ENCODE measurements at regions not wholly inside any gene's neighbourhood (a gene's known extent, or its start where the extent isn't known, plus 50 kb on each side); places are given as distances from the start of the nearest gene placed in this dataset.

DNA sequence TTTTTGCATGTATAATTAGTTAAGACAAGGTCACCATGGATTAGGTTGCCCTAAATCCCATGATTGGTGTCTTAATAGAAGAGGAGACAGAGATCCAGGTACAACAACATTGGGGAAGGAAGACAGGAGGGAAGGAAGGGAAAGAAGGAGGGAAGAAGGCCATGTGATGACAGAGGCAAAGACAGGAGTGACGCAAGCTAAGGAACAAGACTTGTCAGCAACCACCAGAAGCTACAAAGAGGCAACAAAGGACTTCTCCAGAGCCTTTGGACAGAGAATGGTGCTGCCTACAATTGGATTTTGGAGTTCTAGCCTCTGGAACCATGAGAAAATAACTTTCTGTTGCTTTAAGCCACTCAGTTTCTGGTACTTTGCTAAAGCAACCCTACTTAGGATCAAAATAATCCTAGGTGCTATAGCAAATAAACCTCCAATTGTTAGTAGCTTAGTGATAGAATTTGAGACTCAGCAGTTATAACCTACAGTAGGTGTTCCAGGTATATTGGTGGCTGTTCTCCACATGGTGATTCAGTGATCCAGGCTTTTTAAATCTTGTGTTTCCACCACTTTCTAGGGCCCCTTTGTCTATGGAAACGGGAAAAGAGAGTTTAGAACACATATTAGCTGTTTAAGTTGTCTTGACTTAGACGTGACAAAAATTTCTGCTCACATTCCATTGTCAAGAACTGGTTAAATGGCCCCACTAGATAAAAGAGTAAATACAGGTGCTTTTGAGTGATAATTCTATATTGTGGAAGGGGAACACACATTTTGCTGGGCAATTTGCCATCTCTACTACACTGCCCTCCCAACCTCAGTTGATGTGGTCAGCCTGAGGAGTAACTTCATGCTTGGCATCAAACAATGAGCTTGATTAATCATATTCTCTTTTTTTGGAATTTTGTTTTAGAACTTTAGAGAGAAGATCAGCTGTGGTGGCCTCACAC lies 70.5 kb upstream of the SP4 start:
- no peak for TF ChIP-seq EP300 (IDR thresholded peaks at IDR 0.05; ENCODE audit: borderline replicate concordance)
- TF ChIP-seq, protein P1, sequence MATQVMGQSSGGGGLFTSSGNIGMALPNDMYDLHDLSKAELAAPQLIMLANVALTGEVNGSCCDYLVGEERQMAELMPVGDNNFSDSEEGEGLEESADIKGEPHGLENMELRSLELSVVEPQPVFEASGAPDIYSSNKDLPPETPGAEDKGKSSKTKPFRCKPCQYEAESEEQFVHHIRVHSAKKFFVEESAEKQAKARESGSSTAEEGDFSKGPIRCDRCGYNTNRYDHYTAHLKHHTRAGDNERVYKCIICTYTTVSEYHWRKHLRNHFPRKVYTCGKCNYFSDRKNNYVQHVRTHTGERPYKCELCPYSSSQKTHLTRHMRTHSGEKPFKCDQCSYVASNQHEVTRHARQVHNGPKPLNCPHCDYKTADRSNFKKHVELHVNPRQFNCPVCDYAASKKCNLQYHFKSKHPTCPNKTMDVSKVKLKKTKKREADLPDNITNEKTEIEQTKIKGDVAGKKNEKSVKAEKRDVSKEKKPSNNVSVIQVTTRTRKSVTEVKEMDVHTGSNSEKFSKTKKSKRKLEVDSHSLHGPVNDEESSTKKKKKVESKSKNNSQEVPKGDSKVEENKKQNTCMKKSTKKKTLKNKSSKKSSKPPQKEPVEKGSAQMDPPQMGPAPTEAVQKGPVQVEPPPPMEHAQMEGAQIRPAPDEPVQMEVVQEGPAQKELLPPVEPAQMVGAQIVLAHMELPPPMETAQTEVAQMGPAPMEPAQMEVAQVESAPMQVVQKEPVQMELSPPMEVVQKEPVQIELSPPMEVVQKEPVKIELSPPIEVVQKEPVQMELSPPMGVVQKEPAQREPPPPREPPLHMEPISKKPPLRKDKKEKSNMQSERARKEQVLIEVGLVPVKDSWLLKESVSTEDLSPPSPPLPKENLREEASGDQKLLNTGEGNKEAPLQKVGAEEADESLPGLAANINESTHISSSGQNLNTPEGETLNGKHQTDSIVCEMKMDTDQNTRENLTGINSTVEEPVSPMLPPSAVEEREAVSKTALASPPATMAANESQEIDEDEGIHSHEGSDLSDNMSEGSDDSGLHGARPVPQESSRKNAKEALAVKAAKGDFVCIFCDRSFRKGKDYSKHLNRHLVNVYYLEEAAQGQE (IDR thresholded peaks at IDR 0.05; ENCODE audit: low read depth), result no peak
- no peak for TF ChIP-seq RAD21 (IDR thresholded peaks at IDR 0.05; ENCODE audit: low read depth)
- TF ChIP-seq CREB1 (IDR thresholded peaks at IDR 0.05; ENCODE audit: low read depth), result no peak
